ENCODE measurements at regions not wholly inside any gene's neighbourhood (a gene's known extent, or its start where the extent isn't known, plus 50 kb on each side); places are given as distances from the start of the nearest gene placed in this dataset.
A peak's percentile ranks its signal among the peaks of the same experiment; 100 is the strongest.

GRCh38 chr13:109631069-109631468 lies 155.3 kb downstream of the IRS2 start:
- H3K4me3 ChIP-seq (ENCODE audit: low read depth, low read length) = no peak overlapping the region
- no peak for TF ChIP-seq CTCF (conservative IDR thresholded peaks at IDR 0.05; ENCODE audit: low read depth, low read length)
- no peak for DNase-seq (ENCODE audit: low read depth)

DNA sequence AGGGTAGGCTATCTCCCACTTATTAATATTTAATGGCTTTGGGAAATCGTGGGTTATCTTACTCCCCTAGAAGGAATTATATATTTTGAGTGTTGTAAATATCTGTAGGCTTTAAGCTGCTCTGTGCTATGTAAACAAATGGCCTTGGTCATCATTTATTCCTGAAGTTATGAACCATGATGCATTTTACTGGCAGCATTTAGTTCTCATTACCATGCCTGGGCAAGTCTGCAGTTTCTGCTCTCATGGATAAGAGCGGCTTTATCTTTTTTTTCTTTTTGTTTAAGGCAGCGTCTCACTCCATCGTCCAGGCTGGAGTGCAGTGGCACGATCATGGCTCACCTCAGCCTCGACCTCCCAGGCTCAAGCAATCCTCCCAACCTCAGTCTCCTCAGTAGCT lies 156.1 kb downstream of the IRS2 start:
- DNase-seq (ENCODE audit: low read depth) = no peak
- no peak for TF ChIP-seq CTCF (conservative IDR thresholded peaks at IDR 0.05; ENCODE audit: low read depth, low read length)
- no peak overlapping the region for H3K4me3 ChIP-seq (ENCODE audit: low read depth, low read length)

DNA sequence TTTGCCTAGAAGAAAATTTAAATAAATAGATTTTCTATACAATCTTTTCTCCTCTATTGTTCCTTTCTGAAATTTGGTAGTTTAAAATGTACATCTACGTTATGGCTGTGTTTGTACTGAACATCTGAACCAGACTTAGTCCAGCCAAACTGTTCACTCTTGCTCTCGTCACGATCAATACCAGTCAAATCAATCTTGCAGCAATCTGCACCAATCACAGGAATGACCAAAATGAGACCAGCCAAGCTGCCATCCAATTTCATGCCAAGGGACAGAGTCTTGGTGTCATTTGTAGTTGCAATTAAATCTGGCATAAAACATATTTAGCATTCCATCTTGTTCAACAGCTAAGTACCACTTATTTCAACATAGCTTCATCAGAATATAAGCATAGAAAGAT lies 156.6 kb downstream of the IRS2 start:
- no peak overlapping the region for H3K4me3 ChIP-seq (ENCODE audit: low read depth, low read length)
- no peak for DNase-seq (ENCODE audit: low read depth)
- no peak for TF ChIP-seq CTCF (conservative IDR thresholded peaks at IDR 0.05; ENCODE audit: low read depth, low read length)

GRCh38 chr13:109628251-109628699 lies 158.1 kb downstream of the IRS2 start:
- peak; percentile 4 for DNase-seq (ENCODE audit: low read depth)
- no peak for TF ChIP-seq CTCF (conservative IDR thresholded peaks at IDR 0.05; ENCODE audit: low read depth, low read length)
- H3K4me3 ChIP-seq (ENCODE audit: low read depth, low read length) = no peak overlapping the region

DNA sequence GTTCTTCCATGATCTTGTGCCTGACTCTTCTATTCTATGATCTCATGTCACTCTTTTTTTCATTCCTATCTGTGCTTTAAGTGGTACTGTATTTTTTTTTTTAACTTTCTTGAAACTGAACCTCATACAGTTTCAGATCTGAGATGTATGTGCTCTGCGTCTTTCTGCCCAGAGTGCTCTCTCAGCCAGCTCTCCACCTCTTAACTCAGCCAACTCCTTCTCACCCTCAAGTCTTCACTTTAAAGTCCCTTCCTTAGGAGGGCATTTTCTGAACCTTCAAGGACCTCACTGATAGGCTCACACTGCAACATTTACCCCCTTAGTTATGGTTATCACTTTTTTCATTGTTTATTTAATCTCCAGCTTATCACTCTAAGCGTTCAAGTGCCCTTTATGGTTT lies 158.7 kb downstream of the IRS2 start:
- no peak overlapping the region for H3K4me3 ChIP-seq (ENCODE audit: low read depth, low read length)
- TF ChIP-seq CTCF (conservative IDR thresholded peaks at IDR 0.05; ENCODE audit: low read depth, low read length) = no peak
- no peak for DNase-seq (ENCODE audit: low read depth)

GRCh38 chr13:109626386-109627171 lies 159.8 kb downstream of the IRS2 start:
- TF ChIP-seq CTCF (conservative IDR thresholded peaks at IDR 0.05; ENCODE audit: low read depth, low read length) = no peak
- H3K4me3 ChIP-seq (ENCODE audit: low read depth, low read length) = no peak overlapping the region
- DNase-seq (ENCODE audit: low read depth) = no peak

- TF ChIP-seq CTCF (conservative IDR thresholded peaks at IDR 0.05; ENCODE audit: low read depth, low read length) = no peak
- DNase-seq (ENCODE audit: low read depth) = no peak
- H3K4me3 ChIP-seq (ENCODE audit: low read depth, low read length) = no peak overlapping the region
Measured at GRCh38 chr13:109625156-109625555, 161.2 kb downstream of the IRS2 start.
